Right lobe of liver (tissue), 6 donors: ENCODE measurements at regions not wholly inside any gene's neighbourhood (a gene's known extent, or its start where the extent isn't known, plus 50 kb on each side); places are given as distances from the start of the nearest gene placed in this dataset.
"Not testable (repeated sequence)": the region's sequence is repeated elsewhere in the genome, so short reads cannot be mapped to it uniquely, and the experiment has no call there.

Source experiments
- ATAC-seq, 4 donors: fragments of 200-7000 bp; cut with Tn5 transposase; one replicate each; pipeline ENCODE4 v1.9.1; 2020; ENCODE audit warnings: mild to moderate bottlenecking in 4 of 4, moderate library complexity in 4 of 4
- DNase-seq, 3 donors: peaks; one replicate each; pipeline ENCODE4 v3.0.0-alpha.2; 2020
- H3K27ac ChIP-seq, 3 donors: fragments of 200-600 bp; one replicate each; pipeline ENCODE4 v1.8.0; 2022
- H3K27me3 ChIP-seq, 2 donors: fragments of 200-600 bp; one replicate each; pipeline ENCODE4 v1.8.0; 2022
- H3K36me3 ChIP-seq, 4 donors: fragments of 200-600 bp; sonication (generic) in 1 of 4; one replicate each; pipeline versions ENCODE4 v1.5.1 to v1.8.0; 2017 to 2022; ENCODE audit warnings: control low read depth in 1 of 4
- H3K4me1 ChIP-seq, 4 donors: fragments of 200-600 bp; sonication (generic) in 1 of 4; one replicate each; pipeline versions ENCODE4 v1.5.1 to v1.8.0; 2017 to 2022; ENCODE audit warnings: control low read depth in 1 of 4
- H3K4me3 ChIP-seq, 3 donors: fragments of 200-600 bp; one replicate each; pipeline ENCODE4 v1.8.0; 2022
- H3K9me3 ChIP-seq, 4 donors: fragments of 200-600 bp; sonication (generic) in 1 of 4; one replicate each; pipeline versions ENCODE4 v1.5.1 to v1.8.0; 2017 to 2022; ENCODE audit warnings: control low read depth in 1 of 4
- CTCF ChIP-seq, 4 donors: fragments of 200-600 bp in 3 of 4; fragments of 450-650 bp in 1 of 4; IDR thresholded peaks; one replicate each; pipeline versions ENCODE4 v1.5.1 to v1.8.0; 2016 to 2022; ENCODE audit warnings: antibody characterized with exemption in 4 of 4, mild to moderate bottlenecking in 2 of 4
- POLR2A ChIP-seq: fragments of 450-650 bp; IDR thresholded peaks from one replicate; pipeline ENCODE4 v1.6.1; 2017; ENCODE audit warnings: antibody characterized with exemption, mild to moderate bottlenecking
- WGBS: methylation state at CpG from one replicate; pipeline ENCODE4 v1.1.6; 2018; ENCODE audit warnings: low coverage, low lambda C conversion rate; ENCODE audit not compliant: insufficient coverage; ENCODE audit errors: missing lambda C conversion rate; 5-methylcytosine and 5-hydroxymethylcytosine counted together
- intact Hi-C, 2 donors: fragments of 100-400 bp; cut with DNase I; formaldehyde crosslinking; loops; one replicate each; pipeline versions ENCODE4 v1.11.2 to v1.14.1; 2022
- donor health status: DM: no; HTN: yes; CAD: no.
- donor health status: DM: no; HTN: no; CAD: no.
- donor health status: DM: no; HTN: no; CAD: no.
- donor health status: DM: no; HTN: yes; CAD: no.
- donor health status: DM: no; HTN: yes; CAD: no.

DNA sequence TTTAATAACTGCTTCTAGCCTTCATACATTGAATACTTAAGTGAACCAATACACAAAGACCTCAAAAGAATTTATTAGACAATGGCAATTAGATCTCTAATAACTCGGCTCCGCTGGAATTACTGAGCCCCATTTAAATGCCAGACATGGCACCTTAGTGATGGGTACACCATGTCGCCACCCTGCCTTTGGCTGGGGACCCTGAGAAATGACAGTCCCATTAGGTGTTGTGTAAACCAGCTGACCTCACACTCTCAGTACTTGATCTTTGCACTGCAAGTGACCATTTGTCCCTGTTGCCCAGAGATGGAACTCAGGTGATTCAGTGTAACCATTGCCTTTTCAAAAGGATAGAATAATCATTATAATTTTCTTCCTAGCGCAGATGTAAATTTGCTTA, 144.6 kb upstream of the SMARCAD1 start:
- H3K36me3 ChIP-seq = no peaks in the 10 kb centered on the region
- no peaks in the 10 kb centered on the region for H3K27me3 ChIP-seq
- intact Hi-C loops = no loop called here
- TF ChIP-seq CTCF (IDR thresholded peaks at IDR 0.05) (no peak), POLR2A (no peak)
- H3K27ac ChIP-seq = no peak overlapping the region
- H3K4me1 ChIP-seq = no peaks in the 10 kb centered on the region
- H3K9me3 ChIP-seq = no peaks in the 10 kb centered on the region
- H3K4me3 ChIP-seq = no peak overlapping the region
- DNase-seq (no peak), ATAC-seq (no peak)
- 73% methylated on average over 3 of the region's 4 CpGs for WGBS

GRCh38 chr4:94068753-94069719, 138.6 kb upstream of the SMARCAD1 start:
- no peak for ATAC-seq

GRCh38 chr4:94076498-94076897, 131.2 kb upstream of the SMARCAD1 start:
- 9% methylated on average over 1 of the region's 1 CpG for WGBS
- intact Hi-C loops = no loop called here
- no peaks in the 10 kb centered on the region for H3K27me3 ChIP-seq
- H3K36me3 ChIP-seq = no peaks in the 10 kb centered on the region
- no peak for DNase-seq
- H3K27ac ChIP-seq = no peak overlapping the region
- H3K4me1 ChIP-seq = no peaks in the 10 kb centered on the region
- H3K4me3 ChIP-seq = no peak overlapping the region
- no peaks in the 10 kb centered on the region for H3K9me3 ChIP-seq
- no peak for TF ChIP-seq CTCF (IDR thresholded peaks at IDR 0.05)
- no peak for TF ChIP-seq POLR2A
- ATAC-seq = no peak

More at GRCh38 chr4:94068753-94069719, 138.6 kb upstream of the SMARCAD1 start:
- DNase-seq = no peak
- TF ChIP-seq POLR2A = no peak
- no peak for TF ChIP-seq CTCF (IDR thresholded peaks at IDR 0.05)
- 32% methylated on average over 8 of the region's 8 CpGs for WGBS
- intact Hi-C loops = no loop called here
- Histone ChIP-seq H3K4me1 (no peaks in the 10 kb centered on the region), H3K27me3 (no peaks in the 10 kb centered on the region), H3K4me3 (no peak overlapping the region), H3K9me3 (no peaks in the 10 kb centered on the region), H3K27ac (no peak overlapping the region), H3K36me3 (no peaks in the 10 kb centered on the region)

DNA sequence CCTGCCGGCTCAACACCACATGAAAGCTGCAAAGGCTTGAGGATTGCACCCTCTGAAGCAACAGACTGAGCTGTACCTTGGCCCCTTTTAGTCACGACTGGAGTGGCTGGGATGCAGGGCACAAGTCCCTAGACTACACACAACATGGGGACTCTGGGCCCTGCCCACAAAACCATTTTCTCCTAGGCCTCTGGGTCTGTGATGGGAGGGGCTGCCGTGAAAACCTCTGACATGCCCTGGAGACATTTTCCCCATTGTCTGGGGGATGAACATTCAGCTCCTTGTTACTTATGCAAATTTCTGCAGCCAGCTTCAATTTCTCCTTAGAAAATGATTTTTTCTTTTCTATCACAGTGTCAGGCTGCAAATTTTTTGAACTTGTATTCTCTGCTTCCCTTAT, 123.5 kb upstream of the SMARCAD1 start:
- H3K27me3 ChIP-seq = no peaks in the 10 kb centered on the region
- DNase-seq (no peak), ATAC-seq (no peak)
- intact Hi-C loops = no loop called here
- no peaks in the 10 kb centered on the region for H3K9me3 ChIP-seq
- H3K27ac ChIP-seq = no peak overlapping the region
- TF ChIP-seq POLR2A (no peak), CTCF (IDR thresholded peaks at IDR 0.05) (no peak)
- no peak overlapping the region for H3K4me3 ChIP-seq
- no peaks in the 10 kb centered on the region for H3K36me3 ChIP-seq
- H3K4me1 ChIP-seq = no peaks in the 10 kb centered on the region
- WGBS = no CpG with 5 or more reads among the region's 3 CpGs

- 50% methylated on average over 2 of the region's 8 CpGs for WGBS
Measured at GRCh38 chr4:94099141-94099540, 108.5 kb upstream of the SMARCAD1 start.

More at GRCh38 chr4:94099141-94099540, 108.5 kb upstream of the SMARCAD1 start:
- H3K27me3 ChIP-seq, H3K27ac ChIP-seq, H3K36me3 ChIP-seq, H3K4me1 ChIP-seq, H3K9me3 ChIP-seq, H3K4me3 ChIP-seq, ATAC-seq, DNase-seq, intact Hi-C loops: not testable (repeated sequence)
